ENCODE measurements at regions not wholly inside any gene's neighbourhood (a gene's known extent, or its start where the extent isn't known, plus 50 kb on each side); places are given as distances from the start of the nearest gene placed in this dataset.
"Not testable (repeated sequence)": the region's sequence is repeated elsewhere in the genome, so short reads cannot be mapped to it uniquely, and the experiment has no call there.

DNA sequence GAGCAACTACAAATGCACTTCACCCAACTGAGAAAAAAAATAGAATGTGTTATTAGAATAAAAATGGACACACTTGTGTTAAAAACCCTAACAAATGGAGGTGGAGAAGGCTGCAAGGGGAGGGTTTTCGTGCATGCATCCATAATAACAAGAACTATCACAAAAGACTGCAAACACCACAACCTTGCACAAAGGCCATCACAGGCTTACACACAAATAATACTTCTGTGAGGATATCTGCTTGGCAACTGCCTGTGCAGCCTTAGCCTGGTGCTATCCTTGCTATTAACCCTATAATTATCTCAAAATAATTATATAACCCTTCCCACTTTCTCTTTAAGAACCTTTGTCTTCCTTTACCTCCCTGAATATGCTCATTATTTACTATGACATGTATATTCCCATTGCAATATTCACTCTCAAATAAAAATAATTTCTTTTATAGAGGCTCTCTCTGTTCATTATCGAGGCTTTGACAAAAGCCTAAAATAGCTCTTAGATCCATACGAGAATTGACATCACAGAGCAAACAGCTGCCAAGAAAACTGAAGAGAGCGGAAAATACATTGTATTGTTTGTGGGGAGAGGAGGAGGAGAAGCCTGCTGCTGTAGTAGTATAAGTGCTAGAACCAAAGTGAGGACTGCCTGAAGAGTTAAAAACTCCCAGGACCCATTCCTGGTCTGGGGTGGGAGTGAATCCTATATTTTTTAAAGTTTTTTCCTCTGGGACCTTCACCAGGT is 1768.7 kb downstream of the BRINP3 start:
- DNase-seq (ENCODE audit: low spot score) = no peak

GRCh38 chr1:188715566-188715965 is 1762.1 kb downstream of the BRINP3 start:
- no peak for DNase-seq (ENCODE audit: low spot score)

DNA sequence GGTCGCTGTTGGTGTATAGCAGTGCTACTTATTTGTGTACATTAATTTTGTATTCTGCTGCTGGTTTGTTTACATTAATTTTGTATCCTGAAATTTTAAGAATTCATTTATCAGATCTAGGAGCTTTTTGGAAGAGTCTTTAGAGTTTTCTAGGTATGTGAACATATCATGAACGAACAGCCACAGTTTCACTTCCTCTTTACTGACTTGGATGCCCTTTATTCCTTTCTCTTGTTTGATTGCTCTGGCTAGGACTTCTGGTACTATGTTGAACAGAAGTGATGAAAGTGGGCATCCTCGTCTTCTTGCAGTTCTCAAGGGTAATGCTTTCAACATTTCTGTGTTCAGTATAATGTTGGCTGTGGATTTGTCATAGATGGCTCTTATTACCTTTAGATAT is 1757.9 kb downstream of the BRINP3 start:
- DNase-seq (ENCODE audit: low spot score) = no peak

GRCh38 chr1:188723332-188724020 is 1754.2 kb downstream of the BRINP3 start:
- no peak for DNase-seq (ENCODE audit: low spot score)

DNA sequence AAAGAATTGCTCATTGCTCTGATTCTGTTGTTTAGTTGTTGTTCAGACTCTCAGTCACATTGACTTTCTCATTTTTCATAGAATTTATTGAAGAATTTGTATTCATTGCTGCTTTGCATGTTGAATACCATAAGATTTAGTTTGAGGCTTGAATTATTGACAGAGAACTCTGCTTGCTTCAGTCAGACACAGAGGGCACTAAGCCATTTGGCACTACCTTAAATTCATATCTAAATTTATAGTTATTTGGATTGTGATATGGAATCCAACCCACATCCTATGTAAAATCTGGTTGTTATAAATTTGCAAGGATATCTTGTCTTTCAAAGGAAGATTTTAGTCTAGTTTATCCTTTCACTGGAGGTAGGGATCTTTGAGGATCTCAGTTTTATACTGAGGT is 1748.6 kb downstream of the BRINP3 start:
- no peak for DNase-seq (ENCODE audit: low spot score)

DNA sequence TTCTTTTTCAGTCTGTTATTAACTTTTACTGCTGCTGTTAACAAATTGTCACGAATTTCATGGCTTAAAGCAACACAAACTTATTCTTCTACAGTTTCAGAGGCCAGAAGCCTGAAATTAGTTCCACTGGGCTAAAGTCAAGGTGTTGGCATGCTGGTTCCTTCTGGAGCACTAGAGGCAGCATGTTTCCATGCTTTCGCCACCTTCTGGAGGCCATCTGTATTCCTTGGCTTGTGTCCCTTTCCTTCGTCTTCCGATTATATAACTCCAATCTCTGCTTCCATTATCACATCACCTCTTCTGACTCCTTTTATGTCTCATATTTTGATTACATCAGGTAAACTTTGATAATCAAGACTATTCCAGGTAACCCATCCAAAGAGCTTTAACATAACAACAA is 1742.1 kb downstream of the BRINP3 start:
- DNase-seq (ENCODE audit: low spot score) = no peak

DNA sequence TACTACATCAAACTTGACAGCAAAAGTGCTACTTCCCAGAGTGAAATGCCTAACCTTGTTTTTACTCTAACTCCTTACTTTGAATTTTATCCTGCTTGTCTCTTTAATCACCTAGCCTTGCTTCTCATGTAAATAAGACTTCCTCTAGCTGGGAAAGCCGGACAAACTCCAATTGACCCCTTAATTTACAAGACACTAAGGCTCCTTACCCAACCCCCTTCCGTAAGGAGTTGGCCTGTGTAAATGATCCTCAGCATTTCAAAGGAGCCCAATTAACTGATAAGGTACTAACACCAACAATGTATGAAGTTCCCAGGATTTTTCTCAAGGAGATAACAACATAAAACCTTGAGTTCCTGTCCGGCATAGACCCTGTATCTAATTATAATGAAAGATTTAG is 1728.4 kb downstream of the BRINP3 start:
- DNase-seq (ENCODE audit: low spot score) = not testable (repeated sequence)

DNA sequence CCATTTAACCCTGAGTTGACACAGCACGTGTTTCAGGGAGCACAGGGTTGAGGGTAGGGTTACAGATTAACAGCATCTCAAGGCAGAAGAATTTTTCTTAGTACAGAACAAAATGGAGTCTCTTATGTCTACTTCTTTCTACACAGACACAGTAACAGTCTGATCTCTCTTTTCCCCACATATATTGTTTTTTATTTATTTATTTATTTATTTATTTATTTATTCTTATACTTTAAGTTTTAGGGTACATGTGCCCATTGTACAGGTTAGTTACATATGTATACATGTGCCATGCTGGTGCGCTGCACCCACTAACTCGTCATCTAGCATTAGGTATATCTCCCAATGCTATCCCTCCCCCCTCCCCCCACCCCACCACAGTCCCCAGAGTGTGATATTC is 1725.6 kb downstream of the BRINP3 start:
- DNase-seq (ENCODE audit: low spot score) = not testable (repeated sequence)

DNA sequence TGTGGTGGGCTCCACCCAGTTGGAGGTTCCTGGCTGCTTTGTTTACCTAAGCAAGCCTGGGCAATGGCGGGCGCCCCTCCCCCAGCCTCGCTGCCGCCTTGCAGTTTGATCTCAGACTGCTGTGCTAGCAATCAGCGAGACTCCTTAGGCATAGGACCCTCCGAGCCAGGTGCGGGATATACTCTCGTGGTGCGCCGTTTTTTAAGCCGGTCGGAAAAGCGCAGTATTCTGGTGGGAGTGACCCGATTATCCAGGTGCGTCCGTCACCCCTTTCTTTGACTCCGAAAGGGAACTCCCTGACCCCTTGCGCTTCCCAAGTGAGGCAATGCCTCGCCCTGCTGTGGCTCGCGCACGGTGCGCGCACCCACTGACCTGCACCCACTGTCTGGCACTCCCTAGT is 1719.9 kb downstream of the BRINP3 start:
- DNase-seq (ENCODE audit: low spot score) = not testable (repeated sequence)

GRCh38 chr1:188761226-188761625 is 1716.4 kb downstream of the BRINP3 start:
- no peak for DNase-seq (ENCODE audit: low spot score)

DNA sequence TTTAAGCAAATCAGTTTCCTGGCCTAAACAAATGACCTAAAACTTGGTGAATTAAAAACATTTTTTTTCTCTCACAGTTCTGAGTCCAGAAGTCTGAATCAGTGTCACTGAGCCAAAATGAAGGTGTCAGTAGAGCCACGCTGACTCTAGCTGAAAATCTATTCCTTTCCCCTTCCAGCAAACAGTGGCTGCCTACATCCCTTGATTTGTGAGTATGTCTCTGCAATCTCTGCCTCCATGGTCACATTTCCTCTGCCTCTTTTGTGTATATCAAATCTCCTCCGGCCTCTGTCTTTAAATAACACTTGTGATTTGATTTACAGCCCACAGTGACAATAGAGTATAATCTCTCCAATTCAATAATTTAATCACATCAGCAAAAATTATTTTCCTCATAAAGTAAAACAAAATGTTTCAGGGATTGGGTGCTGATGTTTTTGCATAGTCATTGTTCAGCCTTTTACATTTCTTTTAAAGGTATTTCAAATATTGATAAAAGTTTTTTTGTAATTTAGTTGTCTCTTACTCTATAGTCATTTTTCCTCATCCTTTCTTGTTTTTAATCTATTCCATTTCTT is 1715.4 kb downstream of the BRINP3 start:
- no peak for DNase-seq (ENCODE audit: low spot score)

GRCh38 chr1:188763541-188763940 is 1714.1 kb downstream of the BRINP3 start:
- no peak for DNase-seq (ENCODE audit: low spot score)

DNA sequence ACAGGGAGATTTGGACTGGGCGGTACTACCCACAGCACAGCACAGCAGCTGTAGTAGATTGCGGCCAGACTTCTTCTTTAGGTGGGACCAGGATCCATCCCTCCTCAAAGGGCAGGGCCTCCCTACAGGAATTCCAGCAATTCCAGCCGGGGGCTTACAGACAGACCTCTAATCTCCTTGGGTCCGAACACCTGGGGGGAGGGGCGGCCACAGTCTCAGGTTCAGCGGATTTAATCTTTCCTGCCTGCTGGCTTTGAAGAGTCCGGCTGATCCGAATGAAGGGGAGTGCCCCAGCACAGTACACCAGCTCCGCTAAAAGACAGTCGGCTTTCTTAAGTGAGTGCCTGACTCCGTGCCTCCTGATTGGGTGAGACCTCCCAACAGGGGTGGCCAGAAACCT is 1708.5 kb downstream of the BRINP3 start:
- no peak for DNase-seq (ENCODE audit: low spot score)

- no peak for DNase-seq (ENCODE audit: low spot score)
Measured at GRCh38 chr1:188769936-188770335, 1707.7 kb downstream of the BRINP3 start.

DNA sequence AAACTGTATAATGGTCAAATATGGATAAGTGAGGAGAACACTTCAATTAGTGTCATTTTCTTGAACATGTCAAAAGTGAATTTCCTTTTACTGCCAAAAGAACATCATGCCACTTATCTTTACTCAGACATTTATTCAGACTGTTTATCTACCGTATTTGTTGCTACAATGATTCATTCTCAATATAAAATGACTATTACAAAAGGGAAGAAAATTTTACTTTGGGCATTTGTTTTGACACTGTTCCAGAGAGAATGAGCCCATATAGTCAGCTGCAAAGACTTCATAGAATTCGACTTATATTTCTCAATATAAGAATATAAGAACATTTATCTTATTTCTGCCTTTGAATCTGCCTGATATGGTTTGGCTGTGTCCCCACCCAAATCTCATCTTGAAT is 1699.1 kb downstream of the BRINP3 start:
- no peak for DNase-seq (ENCODE audit: low spot score)

GRCh38 chr1:188782220-188782841 is 1695.3 kb downstream of the BRINP3 start:
- peak; percentile 11 for DNase-seq (ENCODE audit: low spot score)

DNA sequence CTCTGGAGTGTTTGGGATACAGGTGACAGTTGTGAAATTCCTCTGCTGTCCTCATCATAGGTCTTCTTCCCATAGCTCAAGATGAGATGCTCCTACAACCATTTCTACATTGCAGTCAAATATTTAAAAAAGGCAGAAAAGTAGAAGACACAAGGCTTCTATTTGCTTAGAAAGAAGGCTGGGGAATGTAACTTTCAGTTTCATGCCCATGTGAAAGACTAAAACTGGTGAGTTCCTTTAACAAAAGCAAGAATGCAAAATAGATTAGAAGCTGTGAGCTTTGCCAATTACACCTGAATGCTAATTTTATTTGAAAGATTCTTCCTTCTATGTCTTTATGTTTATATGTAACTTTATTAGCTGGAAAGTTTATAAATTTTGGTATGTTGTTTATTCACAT is 1682.7 kb downstream of the BRINP3 start:
- no peak for DNase-seq (ENCODE audit: low spot score)

DNA sequence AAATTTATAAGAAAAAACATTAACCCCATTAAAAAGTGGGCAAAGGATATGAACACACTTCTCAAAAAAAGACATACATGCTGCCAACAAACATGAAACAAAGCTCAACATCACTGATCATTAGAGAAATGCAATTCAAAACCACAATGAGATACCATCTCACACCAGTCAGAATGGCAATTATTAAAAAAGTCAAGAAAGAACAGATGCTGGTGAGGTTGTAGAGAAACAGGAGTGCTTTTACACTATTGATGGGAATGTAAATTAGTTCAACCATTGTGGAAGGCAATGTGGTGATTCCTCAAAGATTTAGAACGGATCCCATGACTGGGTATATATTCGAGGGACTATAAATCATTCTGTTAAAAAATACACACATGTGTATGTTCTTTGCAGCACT is 1665.5 kb downstream of the BRINP3 start:
- not testable (repeated sequence) for DNase-seq (ENCODE audit: low spot score)

GRCh38 chr1:188812836-188813573 is 1664.7 kb downstream of the BRINP3 start:
- DNase-seq (ENCODE audit: low spot score) = not testable (repeated sequence)

GRCh38 chr1:188817814-188818213 is 1659.8 kb downstream of the BRINP3 start:
- no peak for DNase-seq (ENCODE audit: low spot score)

DNA sequence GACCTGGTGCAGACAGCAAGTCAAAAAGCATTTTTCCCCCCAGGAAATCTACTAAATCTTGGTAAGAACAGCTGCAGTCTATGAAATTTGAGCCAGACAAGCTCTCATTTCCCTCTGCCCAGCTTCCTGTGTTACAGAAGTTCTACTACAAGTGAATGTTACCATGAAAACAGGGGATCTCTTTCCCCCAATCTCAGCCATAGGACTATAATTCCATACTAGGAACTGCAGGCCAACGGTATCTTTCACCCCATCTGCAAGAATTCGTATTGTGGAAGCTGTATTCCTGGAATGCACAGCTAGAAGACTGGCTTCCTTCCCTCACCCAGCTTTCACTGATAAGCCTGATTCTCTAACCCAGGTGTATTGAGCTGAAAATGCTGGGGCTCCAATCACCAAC is 1655.4 kb downstream of the BRINP3 start:
- peak; percentile 4 for DNase-seq (ENCODE audit: low spot score)

GRCh38 chr1:188825471-188825870 is 1652.2 kb downstream of the BRINP3 start:
- no peak for DNase-seq (ENCODE audit: low spot score)

Data from umbilical cord (tissue), 1 donor.